HCT116 (cell line): ENCODE measurements at regions not wholly inside any gene's neighbourhood (a gene's known extent, or its start where the extent isn't known, plus 50 kb on each side); places are given as distances from the start of the nearest gene placed in this dataset.

Experiments
- ATAC-seq: fragments of 200-7000 bp; cut with Tn5 transposase; 2 replicates; pipeline ENCODE4 v1.9.1; 2020; ENCODE audit warnings: mild to moderate bottlenecking, moderate library complexity
- BruUV-seq: library from RNA; stranded (reverse); fragments of 400-500 nt; replicated peaks from 2 replicates; lab custom pipeline; 2021; lab: Mats Ljungman, UMichigan
- CTCF ChIA-PET: fragments of 300-600 bp; sonication (Branson Sonifier 250); formaldehyde crosslinking; loops from one replicate; lab custom pipeline; 2021; ENCODE audit warnings: antibody characterized with exemption; lab: Charles Lee
- POLR2A ChIA-PET: fragments of 300-600, 350-600 bp; sonication (Branson Sonifier 250); formaldehyde crosslinking; loops from one replicate; lab custom pipeline; 2021; ENCODE audit warnings: antibody characterized with exemption; lab: Charles Lee
- RAD21 ChIA-PET, 2 experiments: fragments of 300-600 bp; sonication (Branson Sonifier 250); formaldehyde crosslinking; loops; one replicate each; lab custom pipeline; 2023; ENCODE audit warnings: low total read pairs in 2 of 2; ENCODE audit not compliant: uncharacterized antibody in 2 of 2, unreplicated experiment in 2 of 2, low non-redundant PET in 1 of 2; lab: Charles Lee
- DNase-seq: peaks from one replicate; pipeline ENCODE4 v3.0.0-alpha.2; 2010; ENCODE audit warnings: low read depth, low spot score
- H2AFZ ChIP-seq: fragments of 200-600 bp; shearing (Covaris generic), sonication (generic); 2 replicates; pipeline ENCODE4 v1.6.1; 2017; ENCODE audit warnings: low read depth, mixed run types, mixed read lengths, antibody characterized with exemption, low read length; ENCODE audit not compliant: poor library complexity, severe bottlenecking
- H3K27ac ChIP-seq: 2 replicates; pipeline ENCODE4 v1.5.1; 2012; ENCODE audit warnings: low read depth, low read length
- H3K27me3 ChIP-seq: fragments of 200-600 bp; sonication (generic); 2 replicates; pipeline ENCODE4 v1.6.1; 2016; ENCODE audit warnings: mixed run types, low read length, mixed read lengths; ENCODE audit not compliant: insufficient read depth
- H3K36me3 ChIP-seq, 2 experiments: fragments of 200-500 bp in 1 of 2; fragments of 200-600 bp in 1 of 2; sonication (Bioruptor generic) in 1 of 2; sonication (generic) in 1 of 2; 2 replicates each; pipeline versions ENCODE4 v1.5.1 to v1.6.1; 2014 to 2016; ENCODE audit warnings: low read length in 2 of 2, inconsistent platforms in 1 of 2, mixed read lengths in 1 of 2, mixed run types in 1 of 2; ENCODE audit not compliant: insufficient read depth in 2 of 2, control insufficient read depth in 1 of 2
- H3K4me1 ChIP-seq, 2 experiments: fragments of 200-600 bp in 1 of 2; sonication (generic) in 1 of 2; 2 replicates each; pipeline versions ENCODE4 v1.5.1 to v1.6.1; 2012 to 2017; ENCODE audit warnings: low read length in 2 of 2, inconsistent platforms in 1 of 2, mild to moderate bottlenecking in 1 of 2, mixed read lengths in 1 of 2, mixed run types in 1 of 2, moderate library complexity in 1 of 2; ENCODE audit not compliant: insufficient read depth in 2 of 2, control insufficient read depth in 1 of 2
- H3K4me2 ChIP-seq: fragments of 200-600 bp; sonication (generic); 2 replicates; pipeline ENCODE4 v1.6.1; 2017; ENCODE audit warnings: mixed run types, low read length, mixed read lengths
- H3K4me3 ChIP-seq, 2 experiments: fragments of 200-600 bp in 1 of 2; sonication (generic) in 1 of 2; replicated peaks in 1 of 2; 2 replicates each; pipeline ENCODE4 v1.5.1; 2011 to 2016; ENCODE audit warnings: low read length in 2 of 2, control low read depth in 1 of 2, low read depth in 1 of 2, mild to moderate bottlenecking in 1 of 2, mixed read lengths in 1 of 2, mixed run types in 1 of 2
- H3K79me2 ChIP-seq: fragments of 200-600 bp; sonication (generic); 2 replicates; pipeline ENCODE4 v1.6.1; 2017; ENCODE audit warnings: mild to moderate bottlenecking, mixed run types, low read length, moderate library complexity, mixed read lengths; ENCODE audit not compliant: insufficient read depth
- H3K9ac ChIP-seq: fragments of 200-600 bp; sonication (generic); 2 replicates; pipeline ENCODE4 v1.6.1; 2016; ENCODE audit warnings: low read length, mixed read lengths
- H3K9me2 ChIP-seq: fragments of 200-600 bp; sonication (generic), shearing (Covaris generic); 2 replicates; pipeline ENCODE4 v1.6.1; 2017; ENCODE audit warnings: mixed run types, mild to moderate bottlenecking, moderate library complexity; ENCODE audit not compliant: insufficient read depth
- H3K9me3 ChIP-seq, 2 experiments: fragments of 200-500 bp in 1 of 2; fragments of 200-600 bp in 1 of 2; sonication (Bioruptor generic) in 1 of 2; sonication (generic) in 1 of 2; 2 replicates each; pipeline ENCODE4 v1.6.1; 2014 to 2017; ENCODE audit warnings: low read length in 2 of 2, mixed read lengths in 2 of 2, inconsistent platforms in 1 of 2, low read depth in 1 of 2, mild to moderate bottlenecking in 1 of 2, mixed run types in 1 of 2, moderate library complexity in 1 of 2; ENCODE audit not compliant: control insufficient read depth in 1 of 2, insufficient read depth in 1 of 2
- H4K20me1 ChIP-seq: fragments of 200-600 bp; sonication (generic), shearing (Covaris generic); 2 replicates; pipeline ENCODE4 v1.6.1; 2017; ENCODE audit warnings: mixed run types, mild to moderate bottlenecking, moderate library complexity; ENCODE audit not compliant: insufficient read depth
- CBX3 ChIP-seq: IDR thresholded peaks from 2 replicates; pipeline ENCODE4 v1.6.1; 2012; ENCODE audit warnings: low read depth
- CEBPB ChIP-seq: IDR thresholded peaks from 2 replicates; pipeline ENCODE4 v1.6.1; 2012; ENCODE audit warnings: low read depth
- EGR1 ChIP-seq: IDR thresholded peaks from 2 replicates; pipeline ENCODE4 v1.6.1; 2012; ENCODE audit warnings: low read depth
- ELF1 ChIP-seq: IDR thresholded peaks from 2 replicates; pipeline ENCODE4 v1.6.1; 2012; ENCODE audit warnings: low read depth, borderline replicate concordance
- EZH2 ChIP-seq: fragments of 200-600 bp; sonication (generic); IDR thresholded peaks from 2 replicates; pipeline ENCODE4 v1.6.1; 2017; ENCODE audit warnings: antibody characterized with exemption, mixed run types
- FOSL1 ChIP-seq: IDR thresholded peaks from 2 replicates; pipeline ENCODE4 v1.6.1; 2012; ENCODE audit warnings: low read depth
- JUND ChIP-seq: IDR thresholded peaks from 2 replicates; pipeline ENCODE4 v1.6.1; 2012
- POLR2A ChIP-seq: IDR thresholded peaks from 2 replicates; pipeline ENCODE4 v1.7.0; 2011; ENCODE audit warnings: borderline replicate concordance; ENCODE audit not compliant: insufficient read depth, insufficient read length; ENCODE audit errors: extremely low read depth
- POLR2AphosphoS5 ChIP-seq: IDR thresholded peaks from 2 replicates; pipeline ENCODE4 v1.6.1; 2011; ENCODE audit warnings: mild to moderate bottlenecking, low read depth, low read length, moderate library complexity
- SIN3A ChIP-seq: IDR thresholded peaks from 2 replicates; pipeline ENCODE4 v1.6.1; 2012; ENCODE audit warnings: low read depth
- SP1 ChIP-seq: IDR thresholded peaks from 2 replicates; pipeline ENCODE4 v1.6.1; 2012; ENCODE audit warnings: low read depth
- YY1 ChIP-seq: IDR thresholded peaks from 2 replicates; pipeline ENCODE4 v1.6.1; 2011; ENCODE audit warnings: low read length, low read depth, moderate library complexity, mild to moderate bottlenecking; ENCODE audit not compliant: insufficient replicate concordance; ENCODE audit errors: extremely low read depth
- ZNF274 ChIP-seq: fragments of 200-500 bp; sonication (Bioruptor generic); IDR thresholded peaks from 2 replicates; pipeline ENCODE4 v1.6.1; 2014; ENCODE audit warnings: mild to moderate bottlenecking, low read depth, low read length, inconsistent platforms
- intact Hi-C: fragments of 100-400 bp; cut with micrococcal nuclease; formaldehyde crosslinking; loops from 2 replicates; pipeline ENCODE4 v1.10.0; 2022
- TF ChIP-seq, protein P1 (sequence below), 3 experiments: fragments of 200-600 bp in 1 of 3; sonication (generic) in 1 of 3; IDR thresholded peaks in 2 of 3; conservative IDR thresholded peaks in 1 of 3; 2 replicates each; pipeline ENCODE4 v1.5.1; 2012 to 2017; ENCODE audit warnings: low read depth in 2 of 3, low read length in 2 of 3, antibody characterized with exemption in 1 of 3, borderline replicate concordance in 1 of 3, control low read depth in 1 of 3, mild to moderate bottlenecking in 1 of 3, mixed read lengths in 1 of 3, mixed run types in 1 of 3, moderate library complexity in 1 of 3; ENCODE audit not compliant: insufficient read depth in 1 of 3
- TF ChIP-seq, protein P2 (sequence below): IDR thresholded peaks from 2 replicates; pipeline ENCODE4 v1.6.1; 2012; ENCODE audit warnings: low read depth
- TF ChIP-seq, protein P3 (sequence below): IDR thresholded peaks from 2 replicates; pipeline ENCODE4 v1.6.1; 2012

DNA sequence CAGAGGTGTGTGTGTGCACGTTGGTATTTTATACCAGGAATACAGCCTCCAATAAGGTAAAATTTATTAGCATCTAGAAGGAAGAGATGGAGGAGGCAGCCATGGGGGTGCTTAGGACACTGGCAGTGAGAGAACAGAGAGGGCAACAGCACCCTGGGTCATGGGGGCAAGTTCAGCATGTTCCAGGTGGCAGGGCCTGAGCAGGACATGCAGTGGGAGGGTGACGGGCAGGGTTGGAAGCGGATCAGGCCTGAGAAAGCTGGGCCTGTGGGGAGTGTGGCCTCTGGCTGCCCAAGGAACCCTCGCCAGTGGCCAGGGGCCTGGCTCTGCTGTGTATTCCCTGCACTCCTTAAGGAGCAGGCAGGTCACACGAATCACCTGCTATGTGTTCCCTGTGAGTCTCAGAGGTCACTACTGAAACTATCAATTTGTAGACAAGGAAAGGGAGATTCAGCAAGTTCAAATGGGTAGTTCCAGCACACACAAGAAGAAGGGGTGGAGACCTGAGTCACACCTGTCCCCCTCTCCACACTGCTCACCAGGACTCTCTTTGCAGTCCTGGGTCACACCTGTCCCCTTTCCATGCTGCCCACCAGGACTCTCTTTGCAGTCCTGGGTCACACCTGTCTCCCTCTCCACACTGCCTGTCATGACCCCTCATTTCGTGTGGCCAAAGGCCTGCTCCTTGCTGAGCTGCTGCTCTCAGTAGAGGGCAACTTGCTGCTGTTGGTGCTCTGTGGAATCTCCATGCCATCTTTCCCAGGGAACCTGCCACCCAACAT lies 463.9 kb upstream of the HS6ST1 start:
- H3K36me3 ChIP-seq = no peaks in the 10 kb centered on the region
- TF ChIP-seq ZNF274 (no peak), ELF1 (no peak), POLR2AphosphoS5 (no peak)
- H3K4me2 ChIP-seq = no peak overlapping the region
- no peaks in the 10 kb centered on the region for H3K4me1 ChIP-seq
- ATAC-seq = no peak
- intact Hi-C loops = no loop called here
- ChIA-PET POLR2A (no interaction called here), CTCF (no interaction called here), RAD21 (no interaction called here)
- H3K9ac ChIP-seq = no peak overlapping the region
- no peaks in the 10 kb centered on the region for H3K79me2 ChIP-seq
- H3K27ac ChIP-seq = no peak overlapping the region
- H3K27me3 ChIP-seq = peaks cover 53% of the 10 kb centered on the region
- H3K4me3 ChIP-seq = no peak overlapping the region
- H3K9me3 ChIP-seq = no peaks in the 10 kb centered on the region
- no peaks in the 10 kb centered on the region for H3K9me2 ChIP-seq
- BruUV-seq = no TSS peak
- no peak for DNase-seq
- H2AFZ ChIP-seq = no peak overlapping the region
- no peaks in the 10 kb centered on the region for H4K20me1 ChIP-seq

DNA sequence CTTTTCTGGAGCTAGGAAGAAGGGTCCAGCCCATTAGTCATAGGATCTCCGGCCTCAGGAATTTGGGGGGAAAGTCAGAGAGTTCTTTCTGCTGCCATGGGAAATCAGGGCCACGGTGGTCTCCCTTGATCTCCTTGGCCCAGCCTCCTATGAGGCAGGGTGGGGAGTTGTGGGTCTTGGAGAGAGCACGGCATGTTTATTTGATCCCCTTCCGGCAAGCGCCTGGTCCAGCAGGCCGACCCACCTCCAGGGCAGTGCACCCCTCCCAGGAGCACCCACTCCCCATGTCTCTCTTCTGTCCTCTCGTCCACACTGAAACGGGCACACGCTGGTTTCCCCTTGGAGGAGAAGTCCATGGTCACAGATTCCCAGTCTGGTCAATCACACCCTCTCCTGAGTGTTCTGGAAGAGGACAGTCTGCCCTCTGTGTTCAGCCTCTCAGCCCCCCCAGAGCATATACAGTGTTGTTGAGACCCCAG lies 464.6 kb upstream of the HS6ST1 start:
- Histone ChIP-seq H2AFZ (no peak overlapping the region), H3K9me3 (no peaks in the 10 kb centered on the region), H3K9ac (no peak overlapping the region), H4K20me1 (no peaks in the 10 kb centered on the region), H3K79me2 (no peaks in the 10 kb centered on the region), H3K27me3 (peaks cover 47% of the 10 kb centered on the region), H3K4me3 (no peak overlapping the region), H3K4me2 (no peak overlapping the region), H3K9me2 (no peaks in the 10 kb centered on the region), H3K27ac (no peak overlapping the region), H3K4me1 (no peaks in the 10 kb centered on the region), H3K36me3 (no peaks in the 10 kb centered on the region)
- DNase-seq = no peak
- ChIA-PET RAD21 (no interaction called here), POLR2A (no interaction called here), CTCF (no interaction called here)
- no peak for ATAC-seq
- no peak for TF ChIP-seq FOSL1
- no peak for TF ChIP-seq JUND
- no peak for TF ChIP-seq CBX3
- TF ChIP-seq, protein P1, sequence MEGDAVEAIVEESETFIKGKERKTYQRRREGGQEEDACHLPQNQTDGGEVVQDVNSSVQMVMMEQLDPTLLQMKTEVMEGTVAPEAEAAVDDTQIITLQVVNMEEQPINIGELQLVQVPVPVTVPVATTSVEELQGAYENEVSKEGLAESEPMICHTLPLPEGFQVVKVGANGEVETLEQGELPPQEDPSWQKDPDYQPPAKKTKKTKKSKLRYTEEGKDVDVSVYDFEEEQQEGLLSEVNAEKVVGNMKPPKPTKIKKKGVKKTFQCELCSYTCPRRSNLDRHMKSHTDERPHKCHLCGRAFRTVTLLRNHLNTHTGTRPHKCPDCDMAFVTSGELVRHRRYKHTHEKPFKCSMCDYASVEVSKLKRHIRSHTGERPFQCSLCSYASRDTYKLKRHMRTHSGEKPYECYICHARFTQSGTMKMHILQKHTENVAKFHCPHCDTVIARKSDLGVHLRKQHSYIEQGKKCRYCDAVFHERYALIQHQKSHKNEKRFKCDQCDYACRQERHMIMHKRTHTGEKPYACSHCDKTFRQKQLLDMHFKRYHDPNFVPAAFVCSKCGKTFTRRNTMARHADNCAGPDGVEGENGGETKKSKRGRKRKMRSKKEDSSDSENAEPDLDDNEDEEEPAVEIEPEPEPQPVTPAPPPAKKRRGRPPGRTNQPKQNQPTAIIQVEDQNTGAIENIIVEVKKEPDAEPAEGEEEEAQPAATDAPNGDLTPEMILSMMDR (IDR thresholded peaks at IDR 0.05 in 2 of 3, conservative IDR thresholded peaks at IDR 0.05 in 1 of 3; ENCODE audit: borderline replicate concordance in 1 of 3, insufficient read depth in 1 of 3, low read depth in 2 of 3, low read length in 2 of 3) = no peak
- no peak for TF ChIP-seq POLR2AphosphoS5
- TF ChIP-seq, protein P2, sequence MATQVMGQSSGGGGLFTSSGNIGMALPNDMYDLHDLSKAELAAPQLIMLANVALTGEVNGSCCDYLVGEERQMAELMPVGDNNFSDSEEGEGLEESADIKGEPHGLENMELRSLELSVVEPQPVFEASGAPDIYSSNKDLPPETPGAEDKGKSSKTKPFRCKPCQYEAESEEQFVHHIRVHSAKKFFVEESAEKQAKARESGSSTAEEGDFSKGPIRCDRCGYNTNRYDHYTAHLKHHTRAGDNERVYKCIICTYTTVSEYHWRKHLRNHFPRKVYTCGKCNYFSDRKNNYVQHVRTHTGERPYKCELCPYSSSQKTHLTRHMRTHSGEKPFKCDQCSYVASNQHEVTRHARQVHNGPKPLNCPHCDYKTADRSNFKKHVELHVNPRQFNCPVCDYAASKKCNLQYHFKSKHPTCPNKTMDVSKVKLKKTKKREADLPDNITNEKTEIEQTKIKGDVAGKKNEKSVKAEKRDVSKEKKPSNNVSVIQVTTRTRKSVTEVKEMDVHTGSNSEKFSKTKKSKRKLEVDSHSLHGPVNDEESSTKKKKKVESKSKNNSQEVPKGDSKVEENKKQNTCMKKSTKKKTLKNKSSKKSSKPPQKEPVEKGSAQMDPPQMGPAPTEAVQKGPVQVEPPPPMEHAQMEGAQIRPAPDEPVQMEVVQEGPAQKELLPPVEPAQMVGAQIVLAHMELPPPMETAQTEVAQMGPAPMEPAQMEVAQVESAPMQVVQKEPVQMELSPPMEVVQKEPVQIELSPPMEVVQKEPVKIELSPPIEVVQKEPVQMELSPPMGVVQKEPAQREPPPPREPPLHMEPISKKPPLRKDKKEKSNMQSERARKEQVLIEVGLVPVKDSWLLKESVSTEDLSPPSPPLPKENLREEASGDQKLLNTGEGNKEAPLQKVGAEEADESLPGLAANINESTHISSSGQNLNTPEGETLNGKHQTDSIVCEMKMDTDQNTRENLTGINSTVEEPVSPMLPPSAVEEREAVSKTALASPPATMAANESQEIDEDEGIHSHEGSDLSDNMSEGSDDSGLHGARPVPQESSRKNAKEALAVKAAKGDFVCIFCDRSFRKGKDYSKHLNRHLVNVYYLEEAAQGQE = no peak
- no peak for TF ChIP-seq SP1
- TF ChIP-seq, protein P3, sequence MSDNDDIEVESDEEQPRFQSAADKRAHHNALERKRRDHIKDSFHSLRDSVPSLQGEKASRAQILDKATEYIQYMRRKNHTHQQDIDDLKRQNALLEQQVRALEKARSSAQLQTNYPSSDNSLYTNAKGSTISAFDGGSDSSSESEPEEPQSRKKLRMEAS = no peak
- no peak for TF ChIP-seq YY1
- TF ChIP-seq EZH2 = no peak
- no peak for TF ChIP-seq EGR1
- TF ChIP-seq SIN3A = no peak
- TF ChIP-seq POLR2A = no peak
- TF ChIP-seq CEBPB = no peak
- no TSS peak for BruUV-seq
- intact Hi-C loops = no loop called here
